ENCODE measurements at regions not wholly inside any gene's neighbourhood (a gene's known extent, or its start where the extent isn't known, plus 50 kb on each side); places are given as distances from the start of the nearest gene placed in this dataset.

DNA sequence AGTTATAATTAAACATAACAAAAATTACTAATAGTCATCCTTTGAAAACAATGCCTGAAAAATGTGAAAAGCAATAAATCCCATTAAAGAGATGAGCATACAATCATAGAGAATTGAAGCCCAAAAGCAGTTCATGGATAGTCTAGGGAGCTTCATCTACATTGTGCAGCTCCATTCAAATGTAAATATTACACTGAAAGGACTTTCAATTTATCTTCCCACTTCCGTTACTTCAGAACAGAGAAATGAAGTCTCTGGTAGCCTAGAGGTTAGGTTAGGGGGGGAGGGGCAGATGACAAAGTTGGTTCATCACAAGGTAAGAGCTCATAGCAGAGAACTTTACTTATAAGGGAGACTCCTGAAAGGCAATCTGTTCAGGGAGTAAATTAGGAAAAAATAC is 126.6 kb upstream of the RGPD4 start:
- H3K79me2 ChIP-seq (ENCODE audit: control insufficient read depth, insufficient read depth, low read length): no peaks in the 10 kb centered on the region
- Mint-ChIP-seq H3K9me3 (ENCODE audit: insufficient read depth) (no peaks in the 10 kb centered on the region), H3K4me3 (no peak overlapping the region), H3K4me1 (no peaks in the 10 kb centered on the region), H3K27ac (no peak overlapping the region), H3K27me3 (no peaks in the 10 kb centered on the region)
- no peak for DNase-seq
- H3K4me2 ChIP-seq (replicated peaks; ENCODE audit: low read depth, low read length, poor library complexity, severe bottlenecking): no peak overlapping the region
- WGBS (ENCODE audit: insufficient coverage): no CpG with 5 or more reads among the region's 1 CpG
- no peak overlapping the region for H3K4me3 ChIP-seq (ENCODE audit: control extremely low read depth in 1 of 5, extremely low read depth in 1 of 5, insufficient read depth in 1 of 5, low read depth in 2 of 5, low read length in 4 of 5)
- POLR2A ChIA-PET: no interaction called here
- no peaks in the 10 kb centered on the region for H3K36me3 ChIP-seq (replicated peaks in 1 of 2; ENCODE audit: control extremely low read depth in 1 of 2, control insufficient read depth in 1 of 2, extremely low read depth in 1 of 2, insufficient read depth in 2 of 2, low read length in 1 of 2)
- no peak for ATAC-seq (ENCODE audit: low read depth)
- no peak overlapping the region for H2AFZ ChIP-seq (ENCODE audit: insufficient read depth, low read depth, low read length, poor library complexity, severe bottlenecking)
- H4K20me1 ChIP-seq (ENCODE audit: control insufficient read depth, insufficient read depth, low read length, poor library complexity, severe bottlenecking): no peaks in the 10 kb centered on the region
- H3K27ac ChIP-seq (ENCODE audit: low read length in 2 of 2): no peak overlapping the region
- H3K27me3 ChIP-seq (replicated peaks in 1 of 4; ENCODE audit: control extremely low read depth in 1 of 4, control insufficient read depth in 3 of 4, insufficient read depth in 4 of 4, low read length in 3 of 4): no peaks in the 10 kb centered on the region
- CTCF ChIA-PET: no interaction called here
- TF ChIP-seq EZH2 (IDR thresholded peaks at IDR 0.05; ENCODE audit: borderline replicate concordance, insufficient read depth, low read depth, low read length, poor library complexity, severe bottlenecking): no peak
- TF ChIP-seq, protein P1, sequence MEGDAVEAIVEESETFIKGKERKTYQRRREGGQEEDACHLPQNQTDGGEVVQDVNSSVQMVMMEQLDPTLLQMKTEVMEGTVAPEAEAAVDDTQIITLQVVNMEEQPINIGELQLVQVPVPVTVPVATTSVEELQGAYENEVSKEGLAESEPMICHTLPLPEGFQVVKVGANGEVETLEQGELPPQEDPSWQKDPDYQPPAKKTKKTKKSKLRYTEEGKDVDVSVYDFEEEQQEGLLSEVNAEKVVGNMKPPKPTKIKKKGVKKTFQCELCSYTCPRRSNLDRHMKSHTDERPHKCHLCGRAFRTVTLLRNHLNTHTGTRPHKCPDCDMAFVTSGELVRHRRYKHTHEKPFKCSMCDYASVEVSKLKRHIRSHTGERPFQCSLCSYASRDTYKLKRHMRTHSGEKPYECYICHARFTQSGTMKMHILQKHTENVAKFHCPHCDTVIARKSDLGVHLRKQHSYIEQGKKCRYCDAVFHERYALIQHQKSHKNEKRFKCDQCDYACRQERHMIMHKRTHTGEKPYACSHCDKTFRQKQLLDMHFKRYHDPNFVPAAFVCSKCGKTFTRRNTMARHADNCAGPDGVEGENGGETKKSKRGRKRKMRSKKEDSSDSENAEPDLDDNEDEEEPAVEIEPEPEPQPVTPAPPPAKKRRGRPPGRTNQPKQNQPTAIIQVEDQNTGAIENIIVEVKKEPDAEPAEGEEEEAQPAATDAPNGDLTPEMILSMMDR (IDR thresholded peaks at IDR 0.05): no peak
- no peak overlapping the region for H3K9ac ChIP-seq (ENCODE audit: low read length)
- intact Hi-C loops (cut with micrococcal nuclease): no loop called here
- no peaks in the 10 kb centered on the region for H3K9me3 ChIP-seq (ENCODE audit: control extremely low read depth in 1 of 3, control insufficient read depth in 2 of 3, insufficient read depth in 1 of 3, low read length in 2 of 3)
- H3K4me1 ChIP-seq (ENCODE audit: control insufficient read depth in 2 of 2, insufficient read depth in 2 of 2, low read length in 2 of 2): no peaks in the 10 kb centered on the region

DNA sequence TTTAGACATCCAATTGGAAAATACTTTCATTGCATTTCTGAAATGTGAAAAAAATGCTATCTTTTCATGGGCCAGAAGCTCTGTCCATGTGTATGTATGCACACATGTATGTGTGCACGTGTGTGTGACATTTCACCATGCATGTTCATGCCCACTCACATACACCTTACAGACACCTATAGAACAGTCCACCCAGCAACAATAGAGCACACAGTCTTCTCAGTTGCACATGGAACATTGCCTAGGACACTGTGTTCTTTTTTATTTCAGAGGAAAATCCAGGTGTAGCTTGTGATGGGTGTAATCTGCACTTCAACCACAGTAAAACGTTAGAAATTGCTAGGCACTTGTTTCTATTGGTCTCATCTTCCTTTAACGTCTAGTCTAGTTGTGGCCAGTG is 114.8 kb upstream of the RGPD4 start:
- H2AFZ ChIP-seq (ENCODE audit: insufficient read depth, low read depth, low read length, poor library complexity, severe bottlenecking): peak overlapping the region; percentile 3
- H3K27me3 Mint-ChIP-seq: no peaks in the 10 kb centered on the region

More for the DNA sequence above, 114.8 kb upstream of the RGPD4 start:
- WGBS (ENCODE audit: insufficient coverage): 60% methylated on average over 2 of the region's 3 CpGs
- no peaks in the 10 kb centered on the region for H3K9me3 ChIP-seq (ENCODE audit: control extremely low read depth in 1 of 3, control insufficient read depth in 2 of 3, insufficient read depth in 1 of 3, low read length in 2 of 3)
- Mint-ChIP-seq H3K4me1 (peaks cover 4% of the 10 kb centered on the region), H3K4me3 (no peak overlapping the region), H3K9me3 (ENCODE audit: insufficient read depth) (no peaks in the 10 kb centered on the region), H3K27ac (no peak overlapping the region)
- ATAC-seq (ENCODE audit: low read depth): no peak
- DNase-seq: no peak
- TF ChIP-seq EZH2 (IDR thresholded peaks at IDR 0.05; ENCODE audit: borderline replicate concordance, insufficient read depth, low read depth, low read length, poor library complexity, severe bottlenecking): no peak
- TF ChIP-seq, protein P1 (IDR thresholded peaks at IDR 0.05): no peak
- H3K27me3 ChIP-seq (replicated peaks in 1 of 4; ENCODE audit: control extremely low read depth in 1 of 4, control insufficient read depth in 3 of 4, insufficient read depth in 4 of 4, low read length in 3 of 4): no peaks in the 10 kb centered on the region
- H3K4me1 ChIP-seq (ENCODE audit: control insufficient read depth in 2 of 2, insufficient read depth in 2 of 2, low read length in 2 of 2): no peaks in the 10 kb centered on the region
- H3K4me2 ChIP-seq (replicated peaks; ENCODE audit: low read depth, low read length, poor library complexity, severe bottlenecking): no peak overlapping the region
- ChIA-PET POLR2A (no interaction called here), CTCF (no interaction called here)
- no peaks in the 10 kb centered on the region for H3K79me2 ChIP-seq (ENCODE audit: control insufficient read depth, insufficient read depth, low read length)
- intact Hi-C loops (cut with micrococcal nuclease): no loop called here
- no peak overlapping the region for H3K9ac ChIP-seq (ENCODE audit: low read length)
- H3K27ac ChIP-seq (ENCODE audit: low read length in 2 of 2): no peak overlapping the region
- no peaks in the 10 kb centered on the region for H3K36me3 ChIP-seq (replicated peaks in 1 of 2; ENCODE audit: control extremely low read depth in 1 of 2, control insufficient read depth in 1 of 2, extremely low read depth in 1 of 2, insufficient read depth in 2 of 2, low read length in 1 of 2)
- H4K20me1 ChIP-seq (ENCODE audit: control insufficient read depth, insufficient read depth, low read length, poor library complexity, severe bottlenecking): no peaks in the 10 kb centered on the region
- no peak overlapping the region for H3K4me3 ChIP-seq (ENCODE audit: control extremely low read depth in 1 of 5, extremely low read depth in 1 of 5, insufficient read depth in 1 of 5, low read depth in 2 of 5, low read length in 4 of 5)

Data from B cell (primary cell).